ENCODE measurements at regions not wholly inside any gene's neighbourhood (a gene's known extent, or its start where the extent isn't known, plus 50 kb on each side); places are given as distances from the start of the nearest gene placed in this dataset.

DNA sequence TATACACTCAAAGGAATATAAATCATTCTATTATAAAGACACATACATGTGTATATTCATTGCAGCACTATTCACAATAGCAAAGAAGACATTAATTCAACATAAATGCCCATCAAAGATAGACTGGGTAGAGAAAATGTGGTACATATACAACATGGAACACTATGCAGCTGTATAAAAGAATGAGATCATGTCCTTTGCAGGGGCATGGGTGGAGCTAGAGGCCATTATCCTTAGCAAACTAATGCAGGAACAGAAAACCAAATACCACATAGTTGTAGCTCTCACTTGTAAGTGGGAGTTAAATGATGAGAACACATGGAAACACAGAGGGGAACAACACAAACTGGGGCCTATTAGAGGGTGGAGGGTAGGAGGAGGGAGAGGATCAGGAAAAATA lies 121.0 kb upstream of the LOC128125822 start:
- Histone ChIP-seq H3K9ac (ENCODE audit: low read length in 3 of 3) (no peak overlapping the region), H3K27ac (ENCODE audit: low read depth in 2 of 2, low read length in 2 of 2) (no peak overlapping the region), H3K4me3 (ENCODE audit: low read length in 3 of 3) (no peak overlapping the region), H3K4me1 (ENCODE audit: control insufficient read depth in 2 of 3, insufficient read depth in 2 of 3, low read depth in 1 of 3, low read length in 3 of 3) (no peaks in the 10 kb centered on the region), H3K36me3 (ENCODE audit: control insufficient read depth in 2 of 3, insufficient read depth in 3 of 3, low read length in 3 of 3) (no peaks in the 10 kb centered on the region), H3K27me3 (ENCODE audit: control insufficient read depth, insufficient read depth, low read length) (no peaks in the 10 kb centered on the region), H3K9me3 (ENCODE audit: control insufficient read depth in 2 of 3, insufficient read depth in 1 of 3, low read length in 3 of 3) (no peaks in the 10 kb centered on the region)
- intact Hi-C loops (cut with DNase I) = no loop called here
- no peak for DNase-seq
- TF ChIP-seq, protein P1, sequence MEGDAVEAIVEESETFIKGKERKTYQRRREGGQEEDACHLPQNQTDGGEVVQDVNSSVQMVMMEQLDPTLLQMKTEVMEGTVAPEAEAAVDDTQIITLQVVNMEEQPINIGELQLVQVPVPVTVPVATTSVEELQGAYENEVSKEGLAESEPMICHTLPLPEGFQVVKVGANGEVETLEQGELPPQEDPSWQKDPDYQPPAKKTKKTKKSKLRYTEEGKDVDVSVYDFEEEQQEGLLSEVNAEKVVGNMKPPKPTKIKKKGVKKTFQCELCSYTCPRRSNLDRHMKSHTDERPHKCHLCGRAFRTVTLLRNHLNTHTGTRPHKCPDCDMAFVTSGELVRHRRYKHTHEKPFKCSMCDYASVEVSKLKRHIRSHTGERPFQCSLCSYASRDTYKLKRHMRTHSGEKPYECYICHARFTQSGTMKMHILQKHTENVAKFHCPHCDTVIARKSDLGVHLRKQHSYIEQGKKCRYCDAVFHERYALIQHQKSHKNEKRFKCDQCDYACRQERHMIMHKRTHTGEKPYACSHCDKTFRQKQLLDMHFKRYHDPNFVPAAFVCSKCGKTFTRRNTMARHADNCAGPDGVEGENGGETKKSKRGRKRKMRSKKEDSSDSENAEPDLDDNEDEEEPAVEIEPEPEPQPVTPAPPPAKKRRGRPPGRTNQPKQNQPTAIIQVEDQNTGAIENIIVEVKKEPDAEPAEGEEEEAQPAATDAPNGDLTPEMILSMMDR (IDR thresholded peaks at IDR 0.05; ENCODE audit: borderline replicate concordance, extremely low read depth, insufficient read depth) = no peak
- FAIRE-seq = no peak

DNA sequence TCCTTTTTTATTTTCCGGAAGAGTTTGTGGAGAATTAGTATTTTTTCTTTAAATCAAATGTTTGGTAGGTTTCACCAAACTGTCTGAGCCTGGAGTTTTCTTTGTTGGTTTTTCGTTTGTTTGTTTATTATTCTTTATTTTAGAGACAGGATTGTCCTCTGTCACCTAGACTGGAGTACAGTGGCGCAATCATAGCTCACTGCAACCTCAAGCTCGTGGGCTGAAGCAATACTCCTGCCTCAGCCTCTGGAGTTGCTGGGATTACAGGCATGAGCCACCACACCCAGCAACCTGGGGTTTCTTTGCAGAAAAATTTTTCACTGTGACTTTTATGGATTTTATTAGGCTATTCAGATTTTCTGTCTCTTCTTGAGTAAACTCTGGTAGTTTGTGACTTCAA lies 120.2 kb upstream of the LOC128125822 start:
- intact Hi-C loops (cut with DNase I) = no loop called here

DNA sequence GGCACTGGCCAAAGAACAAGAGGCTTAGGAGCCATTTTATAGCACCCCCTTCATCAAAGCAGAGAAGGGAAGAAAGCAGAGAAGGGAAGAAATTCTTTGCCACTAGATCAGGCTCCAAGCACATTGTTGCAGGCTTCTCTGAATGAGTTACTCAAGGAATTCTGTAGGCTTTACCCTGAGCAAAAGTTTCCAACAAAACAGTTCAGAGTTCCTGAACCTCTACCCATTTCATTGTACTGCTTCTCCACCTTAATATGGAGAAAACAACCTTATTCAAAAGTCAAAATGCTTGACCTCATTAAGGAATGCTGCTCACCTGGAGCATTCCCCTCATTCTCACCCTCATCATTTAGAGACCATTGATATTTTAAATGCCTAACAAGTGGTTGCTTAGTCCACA lies 115.5 kb upstream of the LOC128125822 start:
- FAIRE-seq (no peak), DNase-seq (no peak)
- no peaks in the 10 kb centered on the region for H3K4me1 ChIP-seq (ENCODE audit: control insufficient read depth in 2 of 3, insufficient read depth in 2 of 3, low read depth in 1 of 3, low read length in 3 of 3)
- no peak overlapping the region for H3K9ac ChIP-seq (ENCODE audit: low read length in 3 of 3)
- H3K4me3 ChIP-seq (ENCODE audit: low read length in 3 of 3) = no peak overlapping the region
- intact Hi-C loops (cut with DNase I) = no loop called here
- no peaks in the 10 kb centered on the region for H3K27me3 ChIP-seq (ENCODE audit: control insufficient read depth, insufficient read depth, low read length)
- H3K27ac ChIP-seq (ENCODE audit: low read depth in 2 of 2, low read length in 2 of 2) = no peak overlapping the region
- TF ChIP-seq, protein P1 (IDR thresholded peaks at IDR 0.05; ENCODE audit: borderline replicate concordance, extremely low read depth, insufficient read depth) = no peak
- no peaks in the 10 kb centered on the region for H3K9me3 ChIP-seq (ENCODE audit: control insufficient read depth in 2 of 3, insufficient read depth in 1 of 3, low read length in 3 of 3)
- no peaks in the 10 kb centered on the region for H3K36me3 ChIP-seq (ENCODE audit: control insufficient read depth in 2 of 3, insufficient read depth in 3 of 3, low read length in 3 of 3)

More for the DNA sequence above, 120.2 kb upstream of the LOC128125822 start:
- H3K9ac ChIP-seq (ENCODE audit: low read length in 3 of 3) = no peak overlapping the region
- H3K27ac ChIP-seq (ENCODE audit: low read depth in 2 of 2, low read length in 2 of 2) = no peak overlapping the region
- no peaks in the 10 kb centered on the region for H3K4me1 ChIP-seq (ENCODE audit: control insufficient read depth in 2 of 3, insufficient read depth in 2 of 3, low read depth in 1 of 3, low read length in 3 of 3)
- TF ChIP-seq, protein P1 (IDR thresholded peaks at IDR 0.05; ENCODE audit: borderline replicate concordance, extremely low read depth, insufficient read depth) = no peak
- H3K27me3 ChIP-seq (ENCODE audit: control insufficient read depth, insufficient read depth, low read length) = no peaks in the 10 kb centered on the region
- H3K36me3 ChIP-seq (ENCODE audit: control insufficient read depth in 2 of 3, insufficient read depth in 3 of 3, low read length in 3 of 3) = no peaks in the 10 kb centered on the region
- no peak for FAIRE-seq
- H3K9me3 ChIP-seq (ENCODE audit: control insufficient read depth in 2 of 3, insufficient read depth in 1 of 3, low read length in 3 of 3) = no peaks in the 10 kb centered on the region
- H3K4me3 ChIP-seq (ENCODE audit: low read length in 3 of 3) = no peak overlapping the region
- DNase-seq = no peak

DNA sequence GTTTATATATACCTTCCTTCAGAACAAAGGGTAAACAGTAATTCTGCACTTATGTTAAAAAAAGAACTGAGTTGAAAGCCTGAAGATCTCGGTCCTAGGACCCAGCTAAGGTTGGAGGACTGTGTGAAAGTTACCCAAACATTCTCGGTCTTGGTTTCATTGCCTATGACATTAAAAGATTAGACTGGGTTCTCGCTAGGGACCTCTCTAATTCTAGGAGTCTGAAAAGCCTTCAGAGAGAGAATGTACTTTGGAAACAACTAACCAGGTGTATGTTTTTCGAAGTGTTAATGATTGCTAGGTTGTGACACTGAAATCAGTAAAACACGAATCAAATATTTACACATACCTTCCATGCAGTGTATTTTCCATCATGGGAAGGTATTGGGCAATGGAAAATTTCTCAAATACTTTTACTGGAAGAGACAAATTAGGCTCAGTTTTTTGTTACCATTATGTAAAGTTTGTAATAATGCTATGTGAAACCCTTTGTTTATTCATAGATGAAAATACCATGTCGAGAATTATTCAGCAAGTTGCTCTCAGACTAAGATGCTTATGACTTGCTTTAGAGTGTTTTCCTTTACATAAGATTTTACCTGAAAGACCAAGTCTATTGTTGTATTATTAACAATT lies 113.7 kb upstream of the LOC128125822 start:
- Histone ChIP-seq H3K9me3 (ENCODE audit: control insufficient read depth in 2 of 3, insufficient read depth in 1 of 3, low read length in 3 of 3) (no peaks in the 10 kb centered on the region), H3K36me3 (ENCODE audit: control insufficient read depth in 2 of 3, insufficient read depth in 3 of 3, low read length in 3 of 3) (no peaks in the 10 kb centered on the region), H3K4me1 (ENCODE audit: control insufficient read depth in 2 of 3, insufficient read depth in 2 of 3, low read depth in 1 of 3, low read length in 3 of 3) (no peaks in the 10 kb centered on the region), H3K27me3 (ENCODE audit: control insufficient read depth, insufficient read depth, low read length) (no peaks in the 10 kb centered on the region), H3K9ac (ENCODE audit: low read length in 3 of 3) (peak overlapping the region in 1 of 3 donors; percentile 51), H3K27ac (ENCODE audit: low read depth in 2 of 2, low read length in 2 of 2) (peak overlapping the region; percentile 28 to 33), H3K4me3 (ENCODE audit: low read length in 3 of 3) (no peak overlapping the region)
- DNase-seq (peak in 2 of 5 donors; percentile 24 to 31), FAIRE-seq (peak; percentile 35)
- TF ChIP-seq, protein P1 (IDR thresholded peaks at IDR 0.05; ENCODE audit: borderline replicate concordance, extremely low read depth, insufficient read depth) = no peak
- intact Hi-C loops (cut with DNase I) = no loop called here

Measured in kidney (tissue), 13 donors.